Upper lobe of left lung (tissue), 6 donors: ENCODE measurements at regions not wholly inside any gene's neighbourhood (a gene's known extent, or its start where the extent isn't known, plus 50 kb on each side); places are given as distances from the start of the nearest gene placed in this dataset.

Source experiments
- ATAC-seq, 2 donors: fragments of 200-7000 bp; cut with Tn5 transposase; one replicate each; pipeline ENCODE4 v1.9.1; 2022; ENCODE audit warnings: mild to moderate bottlenecking in 2 of 2, moderate library complexity in 2 of 2; ENCODE audit not compliant: low FRiP score in 2 of 2
- DNase-seq, 2 donors: peaks; one replicate each; pipeline ENCODE4 v3.0.0-alpha.2; 2019 to 2020
- H3K27ac ChIP-seq, 4 donors: fragments of 200-600 bp; sonication (generic); one replicate each; pipeline ENCODE4 v1.5.1; 2016 to 2019
- H3K27me3 ChIP-seq, 4 donors: fragments of 200-600 bp; sonication (generic); one replicate each; pipeline ENCODE4 v1.5.1; 2017 to 2019
- H3K36me3 ChIP-seq, 4 donors: fragments of 200-600 bp; sonication (generic); one replicate each; pipeline ENCODE4 v1.5.1; 2016 to 2019
- H3K4me1 ChIP-seq, 4 donors: fragments of 200-600 bp; sonication (generic); one replicate each; pipeline ENCODE4 v1.5.1; 2018 to 2019
- H3K4me3 ChIP-seq, 4 donors: fragments of 200-600 bp; sonication (generic); one replicate each; pipeline ENCODE4 v1.5.1; 2017 to 2019; ENCODE audit warnings: mild to moderate bottlenecking in 2 of 4, moderate library complexity in 1 of 4
- H3K9me3 ChIP-seq, 4 donors: fragments of 200-600 bp; sonication (generic); one replicate each; pipeline ENCODE4 v1.5.1; 2018 to 2019
- CTCF ChIP-seq, 6 experiments: fragments of 450-650 bp in 4 of 6; fragments of 200-600 bp in 2 of 6; sonication (generic) in 2 of 6; IDR thresholded peaks; one replicate each; pipeline ENCODE4 v1.5.1; 2016 to 2019; ENCODE audit warnings: antibody characterized with exemption in 6 of 6
- EP300 ChIP-seq, 4 donors: sonication (generic); formaldehyde crosslinking; IDR thresholded peaks; one replicate each; pipeline ENCODE4 v1.5.1; 2017; ENCODE audit warnings: antibody characterized with exemption in 4 of 4, control low read depth in 2 of 4
- POLR2A ChIP-seq, 4 donors: fragments of 450-650 bp; IDR thresholded peaks; one replicate each; pipeline ENCODE4 v1.5.1; 2016 to 2017; ENCODE audit warnings: antibody characterized with exemption in 4 of 4, mild to moderate bottlenecking in 2 of 4
- POLR2AphosphoS5 ChIP-seq, 2 donors: sonication (generic); formaldehyde crosslinking; IDR thresholded peaks; one replicate each; pipeline ENCODE4 v1.5.1; 2017; ENCODE audit warnings: antibody characterized with exemption in 2 of 2
- WGBS, 2 donors: methylation state at CpG; one replicate each; pipeline ENCODE4 v1.1.5; 2017 to 2018; 5-methylcytosine and 5-hydroxymethylcytosine counted together
- donor health status: DM: no; HTN: no; CAD: no; lungs with moderate emphysema.
- donor health status: DM: no; HTN: yes; CAD: no; lungs with severe emphysema.

GRCh38 chr10:58898854-58899573 lies 277.4 kb upstream of the PHYHIPL start:
- TF ChIP-seq POLR2A (IDR thresholded peaks at IDR 0.05) (no peak), CTCF (IDR thresholded peaks at IDR 0.05) (no peak), EP300 (IDR thresholded peaks at IDR 0.05) (no peak), POLR2AphosphoS5 (IDR thresholded peaks at IDR 0.05) (no peak)
- no peak for DNase-seq
- H3K9me3 ChIP-seq: no peaks in the 10 kb centered on the region
- no peaks in the 10 kb centered on the region for H3K36me3 ChIP-seq
- peak in 1 of 2 donors; percentile 57 for ATAC-seq
- no peak overlapping the region for H3K4me3 ChIP-seq
- WGBS, 2 donors: 68 to 75% methylated on average over 5 of the region's 5 CpGs
- H3K27ac ChIP-seq: no peak overlapping the region
- H3K4me1 ChIP-seq: peaks cover 0 to 3% (median 0%) of the 10 kb centered on the region in 4 donors
- H3K27me3 ChIP-seq: no peaks in the 10 kb centered on the region

- DNase-seq: no peak
- H3K27me3 ChIP-seq: no peaks in the 10 kb centered on the region
- 81 to 88% methylated on average over 2 of the region's 2 CpGs for WGBS, 2 donors
- H3K9me3 ChIP-seq: no peaks in the 10 kb centered on the region
- no peaks in the 10 kb centered on the region for H3K36me3 ChIP-seq
- no peak overlapping the region for H3K4me3 ChIP-seq
- TF ChIP-seq POLR2AphosphoS5 (IDR thresholded peaks at IDR 0.05) (no peak), POLR2A (IDR thresholded peaks at IDR 0.05) (no peak), EP300 (IDR thresholded peaks at IDR 0.05) (no peak), CTCF (IDR thresholded peaks at IDR 0.05) (no peak)
- no peak for ATAC-seq
- peaks cover 0 to 3% (median 0%) of the 10 kb centered on the region in 4 donors for H3K4me1 ChIP-seq
- no peak overlapping the region for H3K27ac ChIP-seq
These were observed 275.3 kb upstream of the PHYHIPL start for GRCh38 chr10:58901092-58901646.

GRCh38 chr10:58903071-58903470 lies 273.4 kb upstream of the PHYHIPL start:
- Histone ChIP-seq H3K27ac (no peak overlapping the region), H3K36me3 (no peaks in the 10 kb centered on the region), H3K4me1 (peaks cover 0 to 3% (median 0%) of the 10 kb centered on the region in 4 donors), H3K27me3 (no peaks in the 10 kb centered on the region), H3K4me3 (no peak overlapping the region), H3K9me3 (no peaks in the 10 kb centered on the region)
- ATAC-seq (no peak), DNase-seq (no peak)
- TF ChIP-seq EP300 (IDR thresholded peaks at IDR 0.05) (no peak), POLR2A (IDR thresholded peaks at IDR 0.05) (no peak), CTCF (IDR thresholded peaks at IDR 0.05) (no peak), POLR2AphosphoS5 (IDR thresholded peaks at IDR 0.05) (no peak)
- 89 to 93% methylated on average over 1 of the region's 1 CpG for WGBS, 2 donors

GRCh38 chr10:58909881-58910280 lies 266.6 kb upstream of the PHYHIPL start:
- Histone ChIP-seq H3K4me3 (no peak overlapping the region), H3K36me3 (no peaks in the 10 kb centered on the region), H3K27ac (no peak overlapping the region), H3K9me3 (no peaks in the 10 kb centered on the region), H3K4me1 (no peaks in the 10 kb centered on the region), H3K27me3 (no peaks in the 10 kb centered on the region)
- no peak for DNase-seq
- TF ChIP-seq POLR2AphosphoS5 (IDR thresholded peaks at IDR 0.05): no peak
- no peak for TF ChIP-seq POLR2A (IDR thresholded peaks at IDR 0.05)
- TF ChIP-seq EP300 (IDR thresholded peaks at IDR 0.05): no peak
- TF ChIP-seq CTCF (IDR thresholded peaks at IDR 0.05): no peak
- no peak for ATAC-seq
- 79% methylated on average over 2 of the region's 2 CpGs for WGBS, 2 donors

- 64 to 65% methylated on average over 3 of the region's 3 CpGs for WGBS, 2 donors
- H3K36me3 ChIP-seq: no peaks in the 10 kb centered on the region
- TF ChIP-seq EP300 (IDR thresholded peaks at IDR 0.05) (no peak), POLR2AphosphoS5 (IDR thresholded peaks at IDR 0.05) (no peak), POLR2A (IDR thresholded peaks at IDR 0.05) (no peak), CTCF (IDR thresholded peaks at IDR 0.05) (no peak)
These were observed 262.7 kb upstream of the PHYHIPL start for GRCh38 chr10:58913717-58914116.

More at GRCh38 chr10:58913717-58914116, 262.7 kb upstream of the PHYHIPL start:
- Histone ChIP-seq H3K4me3 (no peak overlapping the region), H3K27me3 (no peaks in the 10 kb centered on the region), H3K4me1 (no peaks in the 10 kb centered on the region), H3K9me3 (no peaks in the 10 kb centered on the region), H3K27ac (no peak overlapping the region)
- DNase-seq (no peak), ATAC-seq (no peak)
